SK-N-MC (cell line): ENCODE measurements at regions not wholly inside any gene's neighbourhood (a gene's known extent, or its start where the extent isn't known, plus 50 kb on each side); places are given as distances from the start of the nearest gene placed in this dataset.

Experiments used
- EZH2 ChIP-seq: fragments of 200-600 bp; sonication (generic); IDR thresholded peaks from one replicate; pipeline ENCODE4 v1.6.1; 2017; ENCODE audit warnings: antibody characterized with exemption
- FOXP2 ChIP-seq: optimal IDR thresholded peaks from 2 replicates; pipeline ENCODE3; 2011; ENCODE audit warnings: mild to moderate bottlenecking, moderate library complexity; ENCODE audit not compliant: insufficient read depth; ENCODE audit errors: extremely low read length, control extremely low read depth
- POLR2AphosphoS5 ChIP-seq: IDR thresholded peaks from 2 replicates; pipeline ENCODE4 v1.6.1; 2012; ENCODE audit warnings: mild to moderate bottlenecking, low read depth, low read length, borderline replicate concordance

- TF ChIP-seq EZH2 (no peak), POLR2AphosphoS5 (no peak), FOXP2 (no peak)
Measured at GRCh38 chr12:75781532-75782046, 250.0 kb downstream of the PHLDA1 start.
